ENCODE measurements at regions not wholly inside any gene's neighbourhood (a gene's known extent, or its start where the extent isn't known, plus 50 kb on each side); places are given as distances from the start of the nearest gene placed in this dataset.

GRCh38 chr10:64041185-64041988, 520.2 kb downstream of the REEP3 start (continued):
- no peak for TF ChIP-seq ZBTB4 (CRISPR knock-in tag; IDR thresholded peaks at IDR 0.05; ENCODE audit: borderline replicate concordance)
- no peak for TF ChIP-seq HCFC1 (IDR thresholded peaks at IDR 0.05; ENCODE audit: low read depth, low read length)
- peak; percentile 53; the same call in 1 of the 2 replicates for TF ChIP-seq SALL2 (CRISPR knock-in tag; IDR thresholded peaks at IDR 0.05)
- TF ChIP-seq ZNF891 (CRISPR knock-in tag; IDR thresholded peaks at IDR 0.05): 0 out of 2 replicates have a peak, but pooled peaks have one; percentile 67
- no peak for TF ChIP-seq TFE3 (CRISPR knock-in tag; IDR thresholded peaks at IDR 0.05)
- TF ChIP-seq ZHX2 (IDR thresholded peaks at IDR 0.05; ENCODE audit: low read depth): no peak
- TF ChIP-seq ZHX2 (CRISPR knock-in tag; IDR thresholded peaks at IDR 0.05; ENCODE audit: borderline replicate concordance): no peak
- no peak for TF ChIP-seq RBM39 (IDR thresholded peaks at IDR 0.05; ENCODE audit: low read depth, low read length, poor library complexity, severe bottlenecking)
- TF ChIP-seq NRL (CRISPR knock-in tag; IDR thresholded peaks at IDR 0.05; ENCODE audit: borderline replicate concordance): peak; percentile 61
- no peak for TF ChIP-seq HMG20A (CRISPR knock-in tag; IDR thresholded peaks at IDR 0.05; ENCODE audit: borderline replicate concordance)
- TF ChIP-seq RFX1 (IDR thresholded peaks at IDR 0.05): no peak
- TF ChIP-seq ZC3H13 (CRISPR knock-in tag; IDR thresholded peaks at IDR 0.05): no peak
- peak; percentile 81; the same call in 1 of the 2 replicates for TF ChIP-seq CBX5 (CRISPR knock-in tag; IDR thresholded peaks at IDR 0.05; ENCODE audit: borderline replicate concordance)
- TF ChIP-seq ZNF367 (CRISPR knock-in tag; IDR thresholded peaks at IDR 0.05; ENCODE audit: borderline replicate concordance): no peak
- no peak for TF ChIP-seq BRF2 (CRISPR knock-in tag; IDR thresholded peaks at IDR 0.05)
- TF ChIP-seq NONO (IDR thresholded peaks at IDR 0.05): no peak
- 0 out of 2 replicates have a peak, but pooled peaks have one; percentile 67 for TF ChIP-seq NONO (CRISPR knock-in tag; conservative IDR thresholded peaks at IDR 0.05)
- TF ChIP-seq FOXJ3 (CRISPR knock-in tag; IDR thresholded peaks at IDR 0.05; ENCODE audit: borderline replicate concordance): 0 out of 2 replicates have a peak, but pooled peaks have one; percentile 37

Data from HepG2 (cell line).